Inferior parietal cortex (tissue), 1 donor: ENCODE measurements at regions not wholly inside any gene's neighbourhood (a gene's known extent, or its start where the extent isn't known, plus 50 kb on each side); places are given as distances from the start of the nearest gene placed in this dataset.

Experiments
- DNase-seq: peaks from one replicate; pipeline ENCODE4 v3.0.0-alpha.2; 2016; ENCODE audit errors: extremely low spot score

- no peak for DNase-seq
Observed at GRCh38 chr1:60987904-60988303, 94.5 kb upstream of the NFIA start.

GRCh38 chr1:60984062-60984799, 98.1 kb upstream of the NFIA start:
- no peak for DNase-seq

GRCh38 chr1:60983701-60984061, 98.7 kb upstream of the NFIA start:
- no peak for DNase-seq

GRCh38 chr1:60982539-60982938, 99.8 kb upstream of the NFIA start:
- no peak for DNase-seq

GRCh38 chr1:60981357-60981756, 101.0 kb upstream of the NFIA start:
- DNase-seq: no peak

GRCh38 chr1:60978421-60979357, 103.7 kb upstream of the NFIA start:
- no peak for DNase-seq

GRCh38 chr1:60977661-60978060, 104.7 kb upstream of the NFIA start:
- DNase-seq: no peak

- no peak for DNase-seq
Observed at GRCh38 chr1:60974524-60975372, 107.6 kb upstream of the NFIA start.

- no peak for DNase-seq
Observed at GRCh38 chr1:60973668-60974067, 108.7 kb upstream of the NFIA start.

- no peak for DNase-seq
Observed at GRCh38 chr1:60972841-60973364, 109.5 kb upstream of the NFIA start.

GRCh38 chr1:60971330-60971729, 111.0 kb upstream of the NFIA start:
- no peak for DNase-seq

- peak; percentile 77 for DNase-seq
Observed at GRCh38 chr1:60969971-60970509, 112.3 kb upstream of the NFIA start.

GRCh38 chr1:60965280-60965854, 117.0 kb upstream of the NFIA start:
- DNase-seq: no peak

GRCh38 chr1:60963167-60963940, 119.0 kb upstream of the NFIA start:
- DNase-seq: no peak

- no peak for DNase-seq
Observed at GRCh38 chr1:60960891-60961461, 121.4 kb upstream of the NFIA start.

GRCh38 chr1:60959701-60960100, 122.7 kb upstream of the NFIA start:
- no peak for DNase-seq

- no peak for DNase-seq
Observed at GRCh38 chr1:60958001-60958400, 124.4 kb upstream of the NFIA start.

GRCh38 chr1:60956520-60956919, 125.8 kb upstream of the NFIA start:
- no peak for DNase-seq

- no peak for DNase-seq
Observed at GRCh38 chr1:60952612-60953111, 129.7 kb upstream of the NFIA start.
